PC-9 (cell line): ENCODE measurements at regions not wholly inside any gene's neighbourhood (a gene's known extent, or its start where the extent isn't known, plus 50 kb on each side); places are given as distances from the start of the nearest gene placed in this dataset.
"Not testable (repeated sequence)": the region's sequence is repeated elsewhere in the genome, so short reads cannot be mapped to it uniquely, and the experiment has no call there.

ENCODE experiments used
- EZH2 ChIP-seq: fragments of 200-600 bp; sonication (generic); IDR thresholded peaks from 2 replicates; pipeline ENCODE4 v1.8.0; 2017; ENCODE audit warnings: antibody characterized with exemption, low read depth
- TF ChIP-seq, protein P1 (sequence below): fragments of 200-600 bp; sonication (generic); conservative IDR thresholded peaks from 2 replicates; pipeline ENCODE4 v1.6.1; 2017; ENCODE audit warnings: mixed run types, antibody characterized with exemption, mild to moderate bottlenecking, moderate library complexity

DNA sequence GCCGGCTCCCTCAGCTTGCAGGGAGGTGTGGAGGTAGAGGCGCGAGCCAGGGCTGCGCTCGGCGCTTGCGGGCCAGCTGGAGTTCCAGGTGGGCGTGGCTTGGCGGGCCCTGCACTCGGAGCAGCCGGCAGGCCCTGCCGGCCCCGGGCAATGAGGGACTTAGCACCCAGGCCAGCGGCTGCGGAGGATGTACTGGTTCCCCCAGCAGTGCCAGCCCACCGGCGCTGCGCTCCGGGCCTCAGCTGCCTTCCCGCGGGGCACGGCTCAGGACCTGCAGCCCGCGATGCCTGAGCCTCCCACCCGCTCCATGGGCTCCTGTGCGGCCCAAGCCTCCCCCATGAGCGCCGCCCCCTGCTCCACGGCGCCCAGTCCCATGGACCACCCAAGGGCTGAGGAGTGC is 1293.6 kb upstream of the NXPH2 start:
- TF ChIP-seq, protein P1, sequence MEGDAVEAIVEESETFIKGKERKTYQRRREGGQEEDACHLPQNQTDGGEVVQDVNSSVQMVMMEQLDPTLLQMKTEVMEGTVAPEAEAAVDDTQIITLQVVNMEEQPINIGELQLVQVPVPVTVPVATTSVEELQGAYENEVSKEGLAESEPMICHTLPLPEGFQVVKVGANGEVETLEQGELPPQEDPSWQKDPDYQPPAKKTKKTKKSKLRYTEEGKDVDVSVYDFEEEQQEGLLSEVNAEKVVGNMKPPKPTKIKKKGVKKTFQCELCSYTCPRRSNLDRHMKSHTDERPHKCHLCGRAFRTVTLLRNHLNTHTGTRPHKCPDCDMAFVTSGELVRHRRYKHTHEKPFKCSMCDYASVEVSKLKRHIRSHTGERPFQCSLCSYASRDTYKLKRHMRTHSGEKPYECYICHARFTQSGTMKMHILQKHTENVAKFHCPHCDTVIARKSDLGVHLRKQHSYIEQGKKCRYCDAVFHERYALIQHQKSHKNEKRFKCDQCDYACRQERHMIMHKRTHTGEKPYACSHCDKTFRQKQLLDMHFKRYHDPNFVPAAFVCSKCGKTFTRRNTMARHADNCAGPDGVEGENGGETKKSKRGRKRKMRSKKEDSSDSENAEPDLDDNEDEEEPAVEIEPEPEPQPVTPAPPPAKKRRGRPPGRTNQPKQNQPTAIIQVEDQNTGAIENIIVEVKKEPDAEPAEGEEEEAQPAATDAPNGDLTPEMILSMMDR: not testable (repeated sequence)
- TF ChIP-seq EZH2: not testable (repeated sequence)
